Brain microvascular endothelial cell (primary cell): ENCODE measurements at regions not wholly inside any gene's neighbourhood (a gene's known extent, or its start where the extent isn't known, plus 50 kb on each side); places are given as distances from the start of the nearest gene placed in this dataset.
A peak's percentile ranks its signal among the peaks of the same experiment; 100 is the strongest.

Experiments
- DNase-seq: peaks from one replicate; pipeline ENCODE4 v3.0.0-alpha.2; 2020
- H3K27ac ChIP-seq: fragments of 250-450 bp; sonication (Bioruptor Pico); 2 replicates; pipeline ENCODE4 v1.5.1; 2020; ENCODE audit warnings: mild to moderate bottlenecking, moderate library complexity
- H3K27me3 ChIP-seq: fragments of 250-450 bp; sonication (Bioruptor Pico); replicated peaks from 2 replicates; pipeline ENCODE4 v1.5.1; 2020; ENCODE audit warnings: mild to moderate bottlenecking
- H3K36me3 ChIP-seq: fragments of 250-450 bp; sonication (Bioruptor Pico); replicated peaks from 2 replicates; pipeline ENCODE4 v1.5.1; 2020; ENCODE audit warnings: mild to moderate bottlenecking
- H3K4me3 ChIP-seq: 2 replicates; pipeline ENCODE4 v1.5.1; 2011; ENCODE audit warnings: low read depth, mild to moderate bottlenecking, control low read depth, low read length, moderate library complexity
- in situ Hi-C: cut with HindIII; loops from 2 replicates; pipeline ENCODE4 v1.10.0; 2017; ENCODE audit warnings: low sequenced_read_pairs, low pct_ligation_motif_present
- TF ChIP-seq, protein P1 (sequence below): IDR thresholded peaks from 2 replicates; pipeline ENCODE4 v1.5.1; 2011; ENCODE audit warnings: low read depth, mild to moderate bottlenecking, moderate library complexity, low read length, control low read depth, inconsistent platforms; ENCODE audit errors: missing control alignments

DNA sequence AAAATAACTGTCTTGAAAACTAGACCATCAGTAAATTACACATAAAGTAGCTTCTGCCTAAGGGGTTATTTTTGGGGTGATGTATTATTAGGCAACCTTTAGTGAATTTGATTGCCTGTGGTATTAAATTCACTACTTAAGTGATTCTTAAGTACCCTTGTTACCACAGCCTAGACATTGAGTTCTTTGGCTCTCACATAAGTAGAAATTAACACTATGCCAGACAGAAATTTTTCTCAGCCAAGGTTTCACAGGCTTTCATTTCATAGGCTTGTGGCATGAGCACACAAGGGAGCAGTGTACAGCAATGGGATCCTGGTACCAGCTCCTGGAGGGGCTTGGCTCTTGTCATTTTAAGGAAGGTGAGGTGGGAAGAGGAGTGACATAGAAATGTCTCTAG lies 218.5 kb downstream of the AASDHPPT start:
- Histone ChIP-seq H3K36me3 (no peaks in the 10 kb centered on the region), H3K27me3 (no peaks in the 10 kb centered on the region), H3K27ac (no peak overlapping the region), H3K4me3 (no peak overlapping the region)
- no peak for DNase-seq
- TF ChIP-seq, protein P1, sequence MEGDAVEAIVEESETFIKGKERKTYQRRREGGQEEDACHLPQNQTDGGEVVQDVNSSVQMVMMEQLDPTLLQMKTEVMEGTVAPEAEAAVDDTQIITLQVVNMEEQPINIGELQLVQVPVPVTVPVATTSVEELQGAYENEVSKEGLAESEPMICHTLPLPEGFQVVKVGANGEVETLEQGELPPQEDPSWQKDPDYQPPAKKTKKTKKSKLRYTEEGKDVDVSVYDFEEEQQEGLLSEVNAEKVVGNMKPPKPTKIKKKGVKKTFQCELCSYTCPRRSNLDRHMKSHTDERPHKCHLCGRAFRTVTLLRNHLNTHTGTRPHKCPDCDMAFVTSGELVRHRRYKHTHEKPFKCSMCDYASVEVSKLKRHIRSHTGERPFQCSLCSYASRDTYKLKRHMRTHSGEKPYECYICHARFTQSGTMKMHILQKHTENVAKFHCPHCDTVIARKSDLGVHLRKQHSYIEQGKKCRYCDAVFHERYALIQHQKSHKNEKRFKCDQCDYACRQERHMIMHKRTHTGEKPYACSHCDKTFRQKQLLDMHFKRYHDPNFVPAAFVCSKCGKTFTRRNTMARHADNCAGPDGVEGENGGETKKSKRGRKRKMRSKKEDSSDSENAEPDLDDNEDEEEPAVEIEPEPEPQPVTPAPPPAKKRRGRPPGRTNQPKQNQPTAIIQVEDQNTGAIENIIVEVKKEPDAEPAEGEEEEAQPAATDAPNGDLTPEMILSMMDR: no peak
- in situ Hi-C loops: no loop called here

DNA sequence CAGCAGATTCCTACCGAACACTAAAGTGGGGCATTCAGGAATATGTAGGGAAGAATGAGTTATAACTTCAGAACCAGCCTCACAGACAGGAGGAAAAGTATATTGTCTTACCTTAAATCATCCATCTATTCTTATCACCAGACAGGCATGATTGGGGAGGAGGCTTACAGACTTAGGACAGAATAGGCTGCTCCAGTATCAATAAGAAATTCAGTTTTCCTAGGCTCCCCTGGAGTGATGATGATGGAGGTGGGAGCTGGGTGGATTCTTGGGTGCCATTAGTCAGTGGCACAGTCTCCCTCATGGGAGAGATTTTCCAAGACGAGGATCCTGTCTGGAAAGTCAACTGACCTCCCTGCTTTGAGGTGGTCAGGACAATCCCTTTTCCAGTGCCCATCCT lies 225.0 kb downstream of the AASDHPPT start:
- Histone ChIP-seq H3K27ac (no peak overlapping the region), H3K4me3 (no peak overlapping the region), H3K36me3 (no peaks in the 10 kb centered on the region), H3K27me3 (no peaks in the 10 kb centered on the region)
- TF ChIP-seq, protein P1: no peak
- in situ Hi-C loops: no loop called here
- no peak for DNase-seq

DNA sequence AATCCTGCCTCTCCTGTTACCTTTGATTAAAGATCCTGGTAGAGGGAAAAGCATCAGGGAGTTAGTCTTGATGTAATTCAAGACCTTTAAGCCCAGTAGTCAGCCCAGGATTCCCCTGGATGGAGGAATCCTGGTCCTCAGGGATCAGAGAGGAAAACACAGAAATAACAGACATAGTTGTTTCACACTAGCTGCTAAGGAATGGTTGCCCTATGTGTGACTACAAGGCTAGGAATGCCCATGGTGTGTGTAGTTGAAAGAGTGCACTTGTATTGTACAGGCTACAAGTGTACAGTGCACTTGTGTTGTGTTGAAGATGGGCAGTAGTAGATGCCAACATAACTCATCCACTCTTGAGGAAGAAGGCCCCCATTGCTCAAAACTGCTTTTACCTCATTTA lies 226.8 kb downstream of the AASDHPPT start:
- H3K27ac ChIP-seq: no peak overlapping the region
- no peak overlapping the region for H3K4me3 ChIP-seq
- H3K27me3 ChIP-seq: no peaks in the 10 kb centered on the region
- in situ Hi-C loops: no loop called here
- peak; percentile 76 for DNase-seq
- H3K36me3 ChIP-seq: no peaks in the 10 kb centered on the region
- TF ChIP-seq, protein P1: no peak

DNA sequence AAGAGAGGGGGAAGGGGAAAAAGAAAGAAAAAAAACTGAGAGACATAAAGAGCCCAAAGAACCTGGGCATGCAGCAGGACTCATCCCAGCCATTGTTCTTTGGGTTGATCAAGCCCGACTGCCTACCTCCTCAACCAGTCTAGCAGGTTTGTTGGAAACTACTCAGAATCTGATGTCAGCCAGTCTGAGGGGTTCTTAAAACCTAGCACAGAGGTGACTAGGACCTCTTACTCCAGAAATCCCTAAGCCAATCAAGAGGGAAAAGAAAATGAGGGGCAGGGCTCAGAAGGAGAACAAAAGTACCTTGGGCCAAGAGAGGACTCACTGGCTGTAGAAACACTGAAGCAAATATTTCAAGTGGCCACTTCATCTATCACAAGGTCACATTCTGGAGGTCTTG lies 228.0 kb downstream of the AASDHPPT start:
- no peak for DNase-seq
- Histone ChIP-seq H3K27me3 (no peaks in the 10 kb centered on the region), H3K27ac (no peak overlapping the region), H3K4me3 (no peak overlapping the region), H3K36me3 (no peaks in the 10 kb centered on the region)
- in situ Hi-C loops: no loop called here
- TF ChIP-seq, protein P1: no peak

DNA sequence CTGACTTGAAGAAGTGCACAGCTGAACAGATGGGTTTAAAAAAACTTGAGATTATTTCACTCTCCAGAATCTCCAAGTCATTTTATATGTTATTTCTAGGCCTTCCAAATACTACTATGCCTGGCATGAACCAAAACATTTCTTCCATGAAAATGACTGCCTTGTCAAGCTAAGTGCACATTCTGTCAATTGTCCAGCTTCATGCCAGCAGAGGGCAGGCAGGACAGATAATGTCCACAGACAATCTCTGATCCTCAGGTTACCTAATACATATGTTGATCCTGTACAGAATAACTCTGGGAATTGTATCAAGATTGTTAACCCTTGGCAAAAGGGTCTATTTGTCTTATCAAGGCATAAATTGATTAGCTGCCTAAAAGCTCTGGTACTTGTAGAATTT lies 229.5 kb downstream of the AASDHPPT start:
- in situ Hi-C loops: no loop called here
- H3K4me3 ChIP-seq: no peak overlapping the region
- no peaks in the 10 kb centered on the region for H3K27me3 ChIP-seq
- no peaks in the 10 kb centered on the region for H3K36me3 ChIP-seq
- TF ChIP-seq, protein P1: peak; percentile 55
- no peak overlapping the region for H3K27ac ChIP-seq
- DNase-seq: no peak

DNA sequence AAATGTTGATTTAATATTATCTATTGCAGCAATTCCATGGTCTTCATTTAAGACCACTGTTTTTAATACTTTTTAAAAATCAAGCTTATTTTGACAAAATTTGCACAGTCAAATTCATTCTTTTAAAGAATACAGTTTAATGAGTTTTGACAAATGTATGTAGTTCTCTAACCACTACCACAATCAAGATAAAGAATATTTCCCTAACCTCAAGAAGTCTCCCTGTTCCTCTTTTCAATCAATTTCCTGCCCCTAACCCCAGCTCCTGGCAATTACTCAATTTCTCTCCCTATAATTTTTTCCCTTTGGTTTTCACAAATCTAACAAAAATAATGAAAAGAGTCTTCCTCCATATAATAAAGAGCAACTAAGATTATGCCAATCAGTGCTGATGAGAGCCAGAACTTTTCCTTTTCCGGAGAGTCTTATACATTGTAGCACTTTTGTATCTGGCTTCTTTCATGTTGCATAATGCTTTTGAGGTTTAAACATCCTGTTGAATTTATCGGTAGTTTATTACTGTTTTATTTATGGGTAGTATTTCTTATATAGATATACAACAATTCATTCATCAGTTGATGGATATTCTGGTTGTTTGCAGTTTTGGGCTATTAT lies 231.7 kb downstream of the AASDHPPT start:
- TF ChIP-seq, protein P1: no peak
- H3K36me3 ChIP-seq: no peaks in the 10 kb centered on the region
- H3K4me3 ChIP-seq: no peak overlapping the region
- DNase-seq: no peak
- no peaks in the 10 kb centered on the region for H3K27me3 ChIP-seq
- in situ Hi-C loops: no loop called here
- no peak overlapping the region for H3K27ac ChIP-seq
